GM23338 (cell line): ENCODE measurements at regions not wholly inside any gene's neighbourhood (a gene's known extent, or its start where the extent isn't known, plus 50 kb on each side); places are given as distances from the start of the nearest gene placed in this dataset.

ENCODE experiments used
- ATAC-seq: fragments of 200-7000 bp; cut with Tn5 transposase; 3 replicates; pipeline ENCODE4 v1.9.1; 2020
- DNase-seq: peaks from one replicate; pipeline ENCODE4 v3.0.0-alpha.2; 2015; ENCODE audit warnings: low spot score
- H2AFZ ChIP-seq: fragments of 200-600 bp; sonication (generic); 2 replicates; pipeline ENCODE4 v1.8.0; 2016; ENCODE audit warnings: antibody characterized with exemption, mild to moderate bottlenecking, moderate library complexity
- H3F3A ChIP-seq: fragments of 200-600 bp; sonication (generic); replicated peaks from 2 replicates; pipeline ENCODE4 v1.8.0; 2017; ENCODE audit warnings: antibody characterized with exemption, mixed run types, low read depth
- H3K27ac ChIP-seq: fragments of 200-600 bp; sonication (generic); 2 replicates; pipeline ENCODE4 v1.6.1; 2016; ENCODE audit warnings: low read depth
- H3K27me3 ChIP-seq: fragments of 200-600 bp; sonication (generic); 2 replicates; pipeline ENCODE4 v1.8.0; 2016; ENCODE audit warnings: mild to moderate bottlenecking, mixed run types, moderate library complexity; ENCODE audit not compliant: insufficient read depth
- H3K36me3 ChIP-seq: fragments of 200-600 bp; sonication (generic); 2 replicates; pipeline ENCODE4 v1.8.0; 2016; ENCODE audit warnings: mild to moderate bottlenecking; ENCODE audit not compliant: insufficient read depth
- H3K4me1 ChIP-seq: fragments of 200-600 bp; sonication (generic); 2 replicates; pipeline ENCODE4 v1.8.0; 2016; ENCODE audit warnings: mild to moderate bottlenecking, moderate library complexity; ENCODE audit not compliant: insufficient read depth
- H3K4me2 ChIP-seq: fragments of 200-600 bp; sonication (generic); 2 replicates; pipeline ENCODE4 v1.7.1; 2017; ENCODE audit warnings: mixed run types
- H3K4me3 ChIP-seq: fragments of 200-600 bp; sonication (generic); 2 replicates; pipeline ENCODE4 v1.6.1; 2016; ENCODE audit warnings: mixed run types
- H3K79me2 ChIP-seq: fragments of 200-600 bp; sonication (generic); replicated peaks from 2 replicates; pipeline ENCODE4 v1.8.0; 2017; ENCODE audit warnings: mild to moderate bottlenecking; ENCODE audit not compliant: insufficient read depth
- H3K9me2 ChIP-seq: fragments of 200-600 bp; sonication (generic); 2 replicates; pipeline ENCODE4 v1.8.0; 2017; ENCODE audit not compliant: insufficient read depth
- H4K20me1 ChIP-seq: fragments of 200-600 bp; sonication (generic); replicated peaks from 2 replicates; pipeline ENCODE4 v1.8.0; 2017; ENCODE audit warnings: mild to moderate bottlenecking; ENCODE audit not compliant: insufficient read depth
- H3K27ac Mint-ChIP-seq: 2 replicates; pipeline ENCODE4 v1.8.0; 2020; ENCODE audit warnings: inconsistent platforms, mild to moderate bottlenecking, moderate library complexity, mixed read lengths
- H3K27me3 Mint-ChIP-seq: 3 replicates; pipeline ENCODE4 v1.8.0; 2022; ENCODE audit warnings: low read depth, mild to moderate bottlenecking, moderate library complexity, mixed read lengths, inconsistent platforms; ENCODE audit not compliant: insufficient read depth, poor library complexity
- H3K36me3 Mint-ChIP-seq: 3 replicates; pipeline ENCODE4 v1.8.0; 2021; ENCODE audit warnings: low read depth, mild to moderate bottlenecking, inconsistent platforms, moderate library complexity, mixed read lengths
- H3K4me1 Mint-ChIP-seq: 3 replicates; pipeline ENCODE4 v1.8.0; 2020; ENCODE audit warnings: mild to moderate bottlenecking, inconsistent platforms, mixed read lengths
- H3K4me3 Mint-ChIP-seq: 3 replicates; pipeline ENCODE4 v1.8.0; 2021; ENCODE audit warnings: moderate library complexity, mild to moderate bottlenecking, inconsistent platforms, mixed read lengths
- H3K9me3 Mint-ChIP-seq: 3 replicates; pipeline ENCODE4 v1.8.0; 2020; ENCODE audit warnings: moderate library complexity, mild to moderate bottlenecking, inconsistent platforms, mixed read lengths
- CREB1 ChIP-seq: fragments of 250-450 bp; sonication (Bioruptor Pico); IDR thresholded peaks from 2 replicates; pipeline ENCODE4 v1.5.0; 2020; ENCODE audit warnings: low read depth, mild to moderate bottlenecking, moderate library complexity
- EZH2 ChIP-seq: fragments of 200-600 bp; sonication (generic); IDR thresholded peaks from one replicate; pipeline ENCODE4 v1.8.0; 2017; ENCODE audit warnings: antibody characterized with exemption, mild to moderate bottlenecking, low read depth; ENCODE audit not compliant: unreplicated experiment
- EZH2phosphoT487 ChIP-seq: fragments of 200-600 bp; sonication (generic); IDR thresholded peaks from one replicate; pipeline ENCODE4 v1.8.1; 2018; ENCODE audit warnings: antibody characterized with exemption; ENCODE audit not compliant: unreplicated experiment
- JUNB ChIP-seq: IDR thresholded peaks from one replicate; pipeline ENCODE4 v1.6.1; 2016; ENCODE audit warnings: antibody characterized with exemption; ENCODE audit not compliant: unreplicated experiment
- NANOG ChIP-seq: IDR thresholded peaks from 2 replicates; pipeline ENCODE4 v1.6.1; 2016; ENCODE audit warnings: antibody characterized with exemption, borderline replicate concordance
- POLR2AphosphoS5 ChIP-seq: IDR thresholded peaks from 2 replicates; pipeline ENCODE4 v1.6.1; 2016; ENCODE audit warnings: antibody characterized with exemption, low read depth
- STAT1 ChIP-seq: IDR thresholded peaks from one replicate; pipeline ENCODE4 v1.6.1; 2016; ENCODE audit warnings: antibody characterized with exemption; ENCODE audit not compliant: unreplicated experiment
- ZNF114 ChIP-seq: fragments of 250-450 bp; sonication (Bioruptor Pico); IDR thresholded peaks from 2 replicates; pipeline ENCODE4 v1.5.0; 2020; ENCODE audit warnings: mild to moderate bottlenecking, moderate library complexity
- ZNF331 ChIP-seq: fragments of 250-450 bp; sonication (Bioruptor Pico); IDR thresholded peaks from 2 replicates; pipeline ENCODE4 v1.5.0; 2020; ENCODE audit warnings: low read depth, mild to moderate bottlenecking, moderate library complexity
- TF ChIP-seq, protein P1 (sequence below): IDR thresholded peaks from one replicate; pipeline ENCODE4 v1.6.1; 2018; ENCODE audit warnings: antibody characterized with exemption; ENCODE audit not compliant: unreplicated experiment
- TF ChIP-seq, protein P2 (sequence below): IDR thresholded peaks from 2 replicates; pipeline ENCODE4 v1.6.1; 2016; ENCODE audit warnings: antibody characterized with exemption
- TF ChIP-seq, protein P3 (sequence below), 2 experiments: fragments of 200-600 bp in 1 of 2; sonication (generic) in 1 of 2; conservative IDR thresholded peaks; 2 replicates each; pipeline versions ENCODE4 v1.5.1 to v1.6.1; 2016 to 2017; ENCODE audit warnings: antibody characterized with exemption in 2 of 2, low read depth in 2 of 2, mild to moderate bottlenecking in 2 of 2, moderate library complexity in 1 of 2
- TF ChIP-seq, protein P4 (sequence below): fragments of 250-450 bp; sonication (Bioruptor Pico); IDR thresholded peaks from 2 replicates; pipeline ENCODE4 v1.5.0; 2020; ENCODE audit warnings: mild to moderate bottlenecking, moderate library complexity

DNA sequence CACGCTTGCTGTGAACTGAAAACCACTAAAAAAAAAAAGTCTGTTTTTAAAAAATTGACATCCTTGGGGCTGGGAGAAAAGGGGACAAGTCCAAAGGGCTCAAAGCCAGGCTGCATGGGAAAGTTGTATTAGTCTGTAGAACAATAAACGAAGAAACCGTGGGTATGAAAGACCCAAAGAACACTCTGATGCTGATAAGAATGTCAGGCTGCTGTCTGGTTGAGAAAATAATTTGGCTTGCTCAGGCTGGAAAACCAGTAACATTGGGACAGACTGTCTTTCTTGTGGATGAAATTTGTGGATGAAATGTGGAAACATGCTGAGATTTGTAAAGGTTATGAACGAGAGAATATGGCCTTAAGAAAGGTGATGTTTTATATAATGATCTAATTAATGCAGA lies 68.5 kb upstream of the HSPB3 start:
- Histone ChIP-seq H3K9me2 (no peaks in the 10 kb centered on the region), H3F3A (no peaks in the 10 kb centered on the region), H3K27me3 (no peaks in the 10 kb centered on the region), H3K4me3 (no peak overlapping the region), H3K36me3 (no peaks in the 10 kb centered on the region), H3K4me1 (peaks cover 11% of the 10 kb centered on the region; the same call in 1 of the 2 replicates), H3K27ac (no peak overlapping the region), H2AFZ (no peak overlapping the region), H4K20me1 (no peaks in the 10 kb centered on the region), H3K79me2 (no peaks in the 10 kb centered on the region), H3K4me2 (no peak overlapping the region)
- TF ChIP-seq EZH2 (no peak), ZNF331 (CRISPR knock-in tag) (no peak), ZNF114 (no peak), JUNB (no peak), STAT1 (no peak), CREB1 (CRISPR knock-in tag) (no peak), NANOG (no peak), EZH2phosphoT487 (no peak), POLR2AphosphoS5 (no peak)
- TF ChIP-seq, protein P1, sequence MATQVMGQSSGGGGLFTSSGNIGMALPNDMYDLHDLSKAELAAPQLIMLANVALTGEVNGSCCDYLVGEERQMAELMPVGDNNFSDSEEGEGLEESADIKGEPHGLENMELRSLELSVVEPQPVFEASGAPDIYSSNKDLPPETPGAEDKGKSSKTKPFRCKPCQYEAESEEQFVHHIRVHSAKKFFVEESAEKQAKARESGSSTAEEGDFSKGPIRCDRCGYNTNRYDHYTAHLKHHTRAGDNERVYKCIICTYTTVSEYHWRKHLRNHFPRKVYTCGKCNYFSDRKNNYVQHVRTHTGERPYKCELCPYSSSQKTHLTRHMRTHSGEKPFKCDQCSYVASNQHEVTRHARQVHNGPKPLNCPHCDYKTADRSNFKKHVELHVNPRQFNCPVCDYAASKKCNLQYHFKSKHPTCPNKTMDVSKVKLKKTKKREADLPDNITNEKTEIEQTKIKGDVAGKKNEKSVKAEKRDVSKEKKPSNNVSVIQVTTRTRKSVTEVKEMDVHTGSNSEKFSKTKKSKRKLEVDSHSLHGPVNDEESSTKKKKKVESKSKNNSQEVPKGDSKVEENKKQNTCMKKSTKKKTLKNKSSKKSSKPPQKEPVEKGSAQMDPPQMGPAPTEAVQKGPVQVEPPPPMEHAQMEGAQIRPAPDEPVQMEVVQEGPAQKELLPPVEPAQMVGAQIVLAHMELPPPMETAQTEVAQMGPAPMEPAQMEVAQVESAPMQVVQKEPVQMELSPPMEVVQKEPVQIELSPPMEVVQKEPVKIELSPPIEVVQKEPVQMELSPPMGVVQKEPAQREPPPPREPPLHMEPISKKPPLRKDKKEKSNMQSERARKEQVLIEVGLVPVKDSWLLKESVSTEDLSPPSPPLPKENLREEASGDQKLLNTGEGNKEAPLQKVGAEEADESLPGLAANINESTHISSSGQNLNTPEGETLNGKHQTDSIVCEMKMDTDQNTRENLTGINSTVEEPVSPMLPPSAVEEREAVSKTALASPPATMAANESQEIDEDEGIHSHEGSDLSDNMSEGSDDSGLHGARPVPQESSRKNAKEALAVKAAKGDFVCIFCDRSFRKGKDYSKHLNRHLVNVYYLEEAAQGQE: no peak
- TF ChIP-seq, protein P2, sequence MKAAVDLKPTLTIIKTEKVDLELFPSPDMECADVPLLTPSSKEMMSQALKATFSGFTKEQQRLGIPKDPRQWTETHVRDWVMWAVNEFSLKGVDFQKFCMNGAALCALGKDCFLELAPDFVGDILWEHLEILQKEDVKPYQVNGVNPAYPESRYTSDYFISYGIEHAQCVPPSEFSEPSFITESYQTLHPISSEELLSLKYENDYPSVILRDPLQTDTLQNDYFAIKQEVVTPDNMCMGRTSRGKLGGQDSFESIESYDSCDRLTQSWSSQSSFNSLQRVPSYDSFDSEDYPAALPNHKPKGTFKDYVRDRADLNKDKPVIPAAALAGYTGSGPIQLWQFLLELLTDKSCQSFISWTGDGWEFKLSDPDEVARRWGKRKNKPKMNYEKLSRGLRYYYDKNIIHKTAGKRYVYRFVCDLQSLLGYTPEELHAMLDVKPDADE: no peak
- TF ChIP-seq, protein P3, sequence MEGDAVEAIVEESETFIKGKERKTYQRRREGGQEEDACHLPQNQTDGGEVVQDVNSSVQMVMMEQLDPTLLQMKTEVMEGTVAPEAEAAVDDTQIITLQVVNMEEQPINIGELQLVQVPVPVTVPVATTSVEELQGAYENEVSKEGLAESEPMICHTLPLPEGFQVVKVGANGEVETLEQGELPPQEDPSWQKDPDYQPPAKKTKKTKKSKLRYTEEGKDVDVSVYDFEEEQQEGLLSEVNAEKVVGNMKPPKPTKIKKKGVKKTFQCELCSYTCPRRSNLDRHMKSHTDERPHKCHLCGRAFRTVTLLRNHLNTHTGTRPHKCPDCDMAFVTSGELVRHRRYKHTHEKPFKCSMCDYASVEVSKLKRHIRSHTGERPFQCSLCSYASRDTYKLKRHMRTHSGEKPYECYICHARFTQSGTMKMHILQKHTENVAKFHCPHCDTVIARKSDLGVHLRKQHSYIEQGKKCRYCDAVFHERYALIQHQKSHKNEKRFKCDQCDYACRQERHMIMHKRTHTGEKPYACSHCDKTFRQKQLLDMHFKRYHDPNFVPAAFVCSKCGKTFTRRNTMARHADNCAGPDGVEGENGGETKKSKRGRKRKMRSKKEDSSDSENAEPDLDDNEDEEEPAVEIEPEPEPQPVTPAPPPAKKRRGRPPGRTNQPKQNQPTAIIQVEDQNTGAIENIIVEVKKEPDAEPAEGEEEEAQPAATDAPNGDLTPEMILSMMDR (conservative IDR thresholded peaks at IDR 0.05; ENCODE audit: low read depth in 2 of 2): no peak
- TF ChIP-seq, protein P4, sequence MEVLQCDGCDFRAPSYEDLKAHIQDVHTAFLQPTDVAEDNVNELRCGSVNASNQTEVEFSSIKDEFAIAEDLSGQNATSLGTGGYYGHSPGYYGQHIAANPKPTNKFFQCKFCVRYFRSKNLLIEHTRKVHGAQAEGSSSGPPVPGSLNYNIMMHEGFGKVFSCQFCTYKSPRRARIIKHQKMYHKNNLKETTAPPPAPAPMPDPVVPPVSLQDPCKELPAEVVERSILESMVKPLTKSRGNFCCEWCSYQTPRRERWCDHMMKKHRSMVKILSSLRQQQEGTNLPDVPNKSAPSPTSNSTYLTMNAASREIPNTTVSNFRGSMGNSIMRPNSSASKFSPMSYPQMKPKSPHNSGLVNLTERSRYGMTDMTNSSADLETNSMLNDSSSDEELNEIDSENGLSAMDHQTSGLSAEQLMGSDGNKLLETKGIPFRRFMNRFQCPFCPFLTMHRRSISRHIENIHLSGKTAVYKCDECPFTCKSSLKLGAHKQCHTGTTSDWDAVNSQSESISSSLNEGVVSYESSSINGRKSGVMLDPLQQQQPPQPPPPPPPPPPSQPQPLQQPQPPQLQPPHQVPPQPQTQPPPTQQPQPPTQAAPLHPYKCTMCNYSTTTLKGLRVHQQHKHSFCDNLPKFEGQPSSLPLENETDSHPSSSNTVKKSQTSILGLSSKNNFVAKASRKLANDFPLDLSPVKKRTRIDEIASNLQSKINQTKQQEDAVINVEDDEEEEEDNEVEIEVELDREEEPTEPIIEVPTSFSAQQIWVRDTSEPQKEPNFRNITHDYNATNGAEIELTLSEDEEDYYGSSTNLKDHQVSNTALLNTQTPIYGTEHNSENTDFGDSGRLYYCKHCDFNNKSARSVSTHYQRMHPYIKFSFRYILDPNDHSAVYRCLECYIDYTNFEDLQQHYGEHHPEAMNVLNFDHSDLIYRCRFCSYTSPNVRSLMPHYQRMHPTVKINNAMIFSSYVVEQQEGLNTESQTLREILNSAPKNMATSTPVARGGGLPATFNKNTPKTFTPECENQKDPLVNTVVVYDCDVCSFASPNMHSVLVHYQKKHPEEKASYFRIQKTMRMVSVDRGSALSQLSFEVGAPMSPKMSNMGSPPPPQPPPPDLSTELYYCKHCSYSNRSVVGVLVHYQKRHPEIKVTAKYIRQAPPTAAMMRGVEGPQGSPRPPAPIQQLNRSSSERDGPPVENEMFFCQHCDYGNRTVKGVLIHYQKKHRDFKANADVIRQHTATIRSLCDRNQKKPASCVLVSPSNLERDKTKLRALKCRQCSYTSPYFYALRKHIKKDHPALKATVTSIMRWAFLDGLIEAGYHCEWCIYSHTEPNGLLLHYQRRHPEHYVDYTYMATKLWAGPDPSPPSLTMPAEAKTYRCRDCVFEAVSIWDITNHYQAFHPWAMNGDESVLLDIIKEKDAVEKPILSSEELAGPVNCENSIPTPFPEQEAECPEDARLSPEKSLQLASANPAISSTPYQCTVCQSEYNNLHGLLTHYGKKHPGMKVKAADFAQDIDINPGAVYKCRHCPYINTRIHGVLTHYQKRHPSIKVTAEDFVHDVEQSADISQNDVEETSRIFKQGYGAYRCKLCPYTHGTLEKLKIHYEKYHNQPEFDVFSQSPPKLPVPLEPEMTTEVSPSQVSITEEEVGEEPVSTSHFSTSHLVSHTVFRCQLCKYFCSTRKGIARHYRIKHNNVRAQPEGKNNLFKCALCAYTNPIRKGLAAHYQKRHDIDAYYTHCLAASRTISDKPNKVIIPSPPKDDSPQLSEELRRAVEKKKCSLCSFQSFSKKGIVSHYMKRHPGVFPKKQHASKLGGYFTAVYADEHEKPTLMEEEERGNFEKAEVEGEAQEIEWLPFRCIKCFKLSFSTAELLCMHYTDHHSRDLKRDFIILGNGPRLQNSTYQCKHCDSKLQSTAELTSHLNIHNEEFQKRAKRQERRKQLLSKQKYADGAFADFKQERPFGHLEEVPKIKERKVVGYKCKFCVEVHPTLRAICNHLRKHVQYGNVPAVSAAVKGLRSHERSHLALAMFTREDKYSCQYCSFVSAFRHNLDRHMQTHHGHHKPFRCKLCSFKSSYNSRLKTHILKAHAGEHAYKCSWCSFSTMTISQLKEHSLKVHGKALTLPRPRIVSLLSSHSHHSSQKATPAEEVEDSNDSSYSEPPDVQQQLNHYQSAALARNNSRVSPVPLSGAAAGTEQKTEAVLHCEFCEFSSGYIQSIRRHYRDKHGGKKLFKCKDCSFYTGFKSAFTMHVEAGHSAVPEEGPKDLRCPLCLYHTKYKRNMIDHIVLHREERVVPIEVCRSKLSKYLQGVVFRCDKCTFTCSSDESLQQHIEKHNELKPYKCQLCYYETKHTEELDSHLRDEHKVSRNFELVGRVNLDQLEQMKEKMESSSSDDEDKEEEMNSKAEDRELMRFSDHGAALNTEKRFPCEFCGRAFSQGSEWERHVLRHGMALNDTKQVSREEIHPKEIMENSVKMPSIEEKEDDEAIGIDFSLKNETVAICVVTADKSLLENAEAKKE (CRISPR knock-in tag): no peak
- Mint-ChIP-seq H3K4me3 (no peak overlapping the region), H3K27ac (no peak overlapping the region; the same call in 1 of the 2 replicates), H3K9me3 (peaks cover 3% of the 10 kb centered on the region; the same call in 2 of the 3 replicates), H3K36me3 (0 out of 3 replicates have a peak, but pooled peaks cover 1% of the 10 kb centered on the region), H3K4me1 (peaks cover 5% of the 10 kb centered on the region), H3K27me3 (no peaks in the 10 kb centered on the region)
- no peak for DNase-seq
- ATAC-seq: no peak
